ENCODE measurements at regions not wholly inside any gene's neighbourhood (a gene's known extent, or its start where the extent isn't known, plus 50 kb on each side); places are given as distances from the start of the nearest gene placed in this dataset.

- no peak for TF ChIP-seq CTCF (IDR thresholded peaks at IDR 0.05; ENCODE audit: low read depth, low read length)
- no peak for DNase-seq (ENCODE audit: extremely low read depth, low read depth)
Measured at GRCh38 chr17:77472468-77473310, 331.9 kb downstream of the SEC14L1 start.

GRCh38 chr17:77473615-77474226 is 333.0 kb downstream of the SEC14L1 start:
- DNase-seq (ENCODE audit: extremely low read depth, low read depth), result no peak
- no peak for TF ChIP-seq CTCF (IDR thresholded peaks at IDR 0.05; ENCODE audit: low read depth, low read length)

- TF ChIP-seq CTCF (IDR thresholded peaks at IDR 0.05; ENCODE audit: low read depth, low read length), result no peak
- no peak for DNase-seq (ENCODE audit: extremely low read depth, low read depth)
Measured at GRCh38 chr17:77474292-77474988, 333.7 kb downstream of the SEC14L1 start.

DNA sequence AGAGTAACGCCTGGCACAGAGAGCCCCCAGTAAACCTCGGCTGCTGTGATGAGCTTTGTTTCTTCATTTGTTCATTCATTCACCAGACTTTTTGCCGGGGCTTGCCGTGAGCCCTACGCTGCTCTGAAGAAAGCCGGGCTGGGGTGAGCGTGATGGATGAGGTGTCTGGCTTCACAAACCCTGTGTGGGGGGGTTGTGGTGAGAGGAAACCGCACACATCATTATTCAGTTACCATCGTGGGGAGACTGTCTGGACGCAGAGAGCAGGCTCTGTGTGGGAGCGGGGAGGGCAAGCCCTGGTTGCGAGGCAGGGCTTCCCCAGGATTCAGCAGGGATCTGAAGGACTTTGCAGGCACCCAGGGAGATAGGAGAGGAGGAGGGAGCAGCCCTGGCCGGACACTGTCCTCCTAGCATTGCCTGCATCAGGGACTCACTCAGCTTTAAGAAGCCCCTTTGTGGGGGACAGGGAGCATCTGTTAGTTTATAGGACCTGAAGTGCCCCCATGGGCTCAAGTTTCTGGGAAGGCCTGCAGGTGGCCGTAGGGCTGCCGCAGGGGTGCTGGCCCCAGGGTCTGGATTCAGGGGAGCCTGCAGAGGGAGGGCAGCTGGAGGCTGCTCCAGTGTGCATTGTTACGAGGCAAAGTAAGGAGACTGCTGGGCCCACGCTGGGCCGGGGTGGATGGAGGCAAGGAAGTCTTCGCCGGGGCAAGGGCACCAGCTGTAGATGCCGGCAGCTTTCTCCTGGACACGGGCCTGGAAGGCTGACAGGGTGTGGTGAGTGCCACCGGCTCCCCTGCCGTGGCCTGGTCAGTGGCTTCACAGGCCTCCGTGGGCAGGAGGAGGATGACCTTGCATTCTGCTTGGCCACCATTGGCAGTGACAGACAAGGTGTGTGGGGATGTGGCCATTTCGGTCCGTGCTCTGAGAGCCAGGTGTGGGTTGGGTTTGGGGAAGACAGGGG is 334.5 kb downstream of the SEC14L1 start:
- no peak for DNase-seq (ENCODE audit: extremely low read depth, low read depth)
- no peak for TF ChIP-seq CTCF (IDR thresholded peaks at IDR 0.05; ENCODE audit: low read depth, low read length)

GRCh38 chr17:77476006-77476405 is 335.2 kb downstream of the SEC14L1 start:
- no peak for TF ChIP-seq CTCF (IDR thresholded peaks at IDR 0.05; ENCODE audit: low read depth, low read length)
- no peak for DNase-seq (ENCODE audit: extremely low read depth, low read depth)

DNA sequence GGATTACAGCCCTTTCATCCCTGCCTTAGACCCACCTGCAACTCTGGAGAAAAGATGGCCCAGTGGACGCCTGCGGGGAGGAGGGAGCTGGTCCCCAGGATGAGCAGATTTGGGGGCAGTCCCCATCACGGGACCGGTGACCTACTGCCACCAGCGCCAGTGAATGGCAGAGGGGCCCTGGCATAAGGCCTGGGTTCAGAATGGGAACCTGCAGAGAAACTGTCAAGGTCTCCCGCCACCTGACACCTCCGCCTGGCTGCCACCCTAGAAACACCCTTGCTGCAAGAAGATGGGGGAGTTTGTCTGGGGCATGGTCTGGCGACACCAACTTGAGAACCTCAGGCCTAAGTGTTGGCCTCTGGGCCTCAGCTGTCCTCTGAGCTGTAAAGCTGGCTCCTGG is 335.7 kb downstream of the SEC14L1 start:
- TF ChIP-seq CTCF (IDR thresholded peaks at IDR 0.05; ENCODE audit: low read depth, low read length), result no peak
- DNase-seq (ENCODE audit: extremely low read depth, low read depth), result no peak

All from AG09319 (cell line).